Left renal pelvis (tissue), 4 donors: ENCODE measurements at regions not wholly inside any gene's neighbourhood (a gene's known extent, or its start where the extent isn't known, plus 50 kb on each side); places are given as distances from the start of the nearest gene placed in this dataset.

Source experiments
- DNase-seq, 4 donors: peaks; one replicate each; pipeline ENCODE4 v3.0.0-alpha.2; 2013; ENCODE audit warnings: low read depth in 4 of 4, low spot score in 3 of 4

- DNase-seq, result no peak
Observed at GRCh38 chr21:41037212-41037611, 130.7 kb upstream of the BACE2 start.

DNA sequence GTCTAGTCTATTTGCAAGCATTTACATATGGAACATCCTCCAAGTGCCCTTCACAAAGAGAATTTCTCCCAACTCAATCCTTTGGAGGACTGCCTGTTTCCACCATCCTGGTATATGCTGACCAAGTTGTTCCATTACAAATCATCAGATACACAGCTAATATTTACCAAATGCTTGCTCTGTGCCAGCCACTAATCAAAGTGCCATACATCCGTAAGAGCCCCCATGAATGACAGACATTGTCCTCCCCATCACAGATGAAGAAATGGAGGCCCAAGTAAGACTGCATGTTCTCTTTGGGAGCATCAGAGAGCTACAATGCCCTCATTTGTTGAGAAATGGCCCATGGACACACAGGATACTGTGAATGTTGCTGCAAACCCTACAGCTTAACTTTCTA is 130.0 kb upstream of the BACE2 start:
- DNase-seq, result no peak

- DNase-seq, result no peak
Observed at GRCh38 chr21:41043014-41043413, 124.9 kb upstream of the BACE2 start.

DNA sequence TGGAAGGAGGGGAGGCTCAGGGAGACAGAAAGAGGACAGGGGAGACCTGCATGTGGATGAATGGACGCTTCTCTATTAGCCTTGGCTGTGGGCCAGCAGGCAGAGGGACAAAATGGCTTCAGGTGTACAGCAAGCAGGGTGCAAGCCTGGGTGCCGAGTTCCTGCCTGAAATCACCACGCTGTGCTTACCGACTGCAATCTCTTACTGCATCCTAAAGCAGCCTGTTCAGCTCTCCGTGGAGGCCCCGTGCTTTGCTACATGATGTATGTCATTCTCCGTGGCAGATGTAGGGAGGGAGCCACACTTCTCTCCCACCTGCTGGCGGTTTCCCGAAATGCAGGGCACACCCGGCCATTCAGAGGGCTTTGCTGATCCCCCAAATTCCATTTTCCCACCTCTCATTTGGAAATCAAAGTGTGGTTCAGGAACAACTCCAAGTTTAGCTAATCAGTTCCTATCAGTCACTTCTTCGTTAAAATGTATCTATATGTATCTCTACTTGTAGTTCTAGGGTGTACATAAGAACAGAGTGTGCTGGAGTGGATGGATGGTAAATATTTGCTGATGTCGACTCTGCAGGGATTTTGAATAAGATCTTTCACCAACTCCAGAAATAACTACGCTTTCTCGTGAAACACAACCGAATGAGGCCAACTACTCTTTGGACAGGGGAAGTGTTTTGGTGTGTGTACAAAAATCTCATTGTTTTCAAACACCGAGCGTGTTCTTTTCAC is 122.3 kb upstream of the BACE2 start:
- DNase-seq, result no peak

GRCh38 chr21:41048145-41048544 is 119.8 kb upstream of the BACE2 start:
- no peak for DNase-seq

DNA sequence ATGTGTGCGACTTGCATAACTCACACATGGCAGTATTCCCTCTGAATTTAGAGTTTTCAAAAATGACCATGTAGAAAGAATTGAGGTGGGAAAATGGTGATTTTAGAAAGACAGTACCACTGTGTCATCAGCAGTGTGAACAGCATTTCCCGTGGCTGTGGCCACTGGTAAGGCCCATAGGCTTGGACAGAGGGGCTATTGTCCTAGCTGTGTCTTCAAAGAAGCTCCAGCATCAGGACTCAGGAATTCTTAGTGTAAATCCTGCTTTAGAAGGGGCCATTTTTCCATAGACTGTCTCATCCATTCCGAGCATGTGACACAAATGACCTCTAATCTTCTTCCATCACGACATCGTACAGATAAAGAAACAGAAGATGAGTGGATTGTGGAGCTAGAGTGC is 119.3 kb upstream of the BACE2 start:
- DNase-seq, result no peak

DNA sequence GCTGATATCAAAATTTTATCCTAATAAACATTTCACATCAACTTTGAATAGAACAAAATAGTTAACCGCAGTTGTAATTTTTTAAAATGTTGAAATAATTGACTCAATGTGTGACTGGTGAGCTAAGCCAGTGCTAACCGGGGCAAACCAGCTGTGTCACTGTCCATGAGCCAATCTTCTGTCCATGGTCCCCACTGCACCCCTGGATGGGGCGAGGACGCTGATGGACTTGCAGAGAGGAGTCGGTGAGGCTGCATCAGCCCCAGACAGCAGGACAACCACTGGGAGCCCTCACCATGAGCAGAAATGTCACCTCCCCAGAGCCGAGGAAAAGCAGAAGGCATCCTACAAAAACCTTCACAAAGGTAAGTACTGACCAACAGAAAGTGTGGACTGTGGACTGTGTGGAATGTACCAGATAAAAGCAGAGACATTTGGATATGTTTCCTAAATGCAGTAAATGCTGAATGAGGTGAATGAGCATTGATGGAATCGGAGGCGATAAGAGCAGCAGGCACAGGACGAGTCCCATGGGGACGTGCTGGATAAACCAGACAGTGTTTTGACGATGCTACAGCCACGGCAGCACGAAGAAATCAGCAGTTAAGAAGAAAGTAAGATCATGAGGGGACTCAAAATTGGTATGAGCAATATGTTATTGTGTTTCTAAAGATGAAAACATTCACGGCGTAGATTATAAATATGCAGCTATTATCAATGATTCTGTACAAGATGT is 115.0 kb upstream of the BACE2 start:
- DNase-seq, result no peak

GRCh38 chr21:41054018-41054578 is 113.9 kb upstream of the BACE2 start:
- no peak for DNase-seq

DNA sequence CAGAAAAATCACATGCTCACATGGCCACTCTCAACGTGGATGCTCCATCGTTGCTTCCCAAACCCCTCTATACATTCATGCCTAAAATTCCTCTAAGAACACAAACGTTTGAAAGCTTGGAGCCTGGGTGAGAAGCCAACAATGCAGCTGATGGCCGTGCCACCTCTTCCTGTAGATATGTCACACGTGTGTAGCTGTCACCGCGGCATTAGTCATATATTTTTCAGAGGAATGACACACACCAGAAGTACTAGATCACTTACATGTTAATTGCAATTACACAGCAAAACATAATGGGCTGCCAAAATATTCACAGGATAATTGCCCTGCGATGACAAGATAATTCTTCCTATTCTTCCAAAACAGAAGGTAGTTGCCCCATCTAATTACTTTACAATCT is 112.7 kb upstream of the BACE2 start:
- no peak for DNase-seq

DNA sequence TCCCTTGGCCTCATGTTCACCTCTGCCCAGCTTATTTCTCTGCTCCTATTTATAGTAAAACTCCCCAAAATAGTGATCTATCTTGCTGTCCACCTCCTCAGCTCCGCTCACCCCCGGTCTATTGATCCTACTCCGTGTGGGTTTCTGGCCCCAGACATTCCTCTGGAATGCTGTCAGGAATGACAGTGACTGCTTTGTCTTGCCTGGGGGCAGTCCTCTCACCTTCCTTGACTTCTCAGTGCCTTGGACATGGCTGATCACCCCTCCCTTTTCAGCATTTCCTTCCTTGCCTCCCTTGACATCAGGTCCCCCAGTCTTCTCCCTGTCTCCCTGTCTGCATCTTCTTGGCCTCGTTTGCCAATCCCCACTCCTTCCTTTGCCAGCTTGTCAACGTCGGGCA is 108.1 kb upstream of the BACE2 start:
- DNase-seq, result no peak

- no peak for DNase-seq
Observed at GRCh38 chr21:41061701-41062100, 106.3 kb upstream of the BACE2 start.

- no peak for DNase-seq
Observed at GRCh38 chr21:41064334-41064791, 103.6 kb upstream of the BACE2 start.

GRCh38 chr21:41064951-41065350 is 103.0 kb upstream of the BACE2 start:
- no peak for DNase-seq

GRCh38 chr21:41065539-41065938 is 102.4 kb upstream of the BACE2 start:
- DNase-seq, result no peak

GRCh38 chr21:41066086-41066938 is 101.6 kb upstream of the BACE2 start:
- no peak for DNase-seq

- DNase-seq, result no peak
Observed at GRCh38 chr21:41067709-41068108, 100.3 kb upstream of the BACE2 start.

DNA sequence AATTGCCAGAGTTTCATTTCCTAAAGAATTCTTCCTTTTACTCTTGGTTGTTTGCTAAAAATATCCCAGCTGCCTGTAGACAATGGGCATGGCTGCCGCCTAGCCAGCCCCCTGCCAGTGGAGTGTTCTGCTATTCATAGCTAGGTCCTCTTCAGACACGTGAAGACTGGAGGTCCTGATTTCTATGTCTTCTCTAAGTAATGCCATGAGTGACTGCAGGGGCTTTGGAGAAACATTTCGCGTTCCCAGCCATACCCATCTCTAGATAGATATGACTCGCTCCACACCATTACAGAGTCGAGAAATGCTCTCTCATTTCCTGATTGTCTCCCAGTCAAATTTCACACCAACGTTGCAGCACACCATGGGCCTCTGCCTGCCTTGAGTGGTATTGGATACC is 99.5 kb upstream of the BACE2 start:
- DNase-seq, result no peak

DNA sequence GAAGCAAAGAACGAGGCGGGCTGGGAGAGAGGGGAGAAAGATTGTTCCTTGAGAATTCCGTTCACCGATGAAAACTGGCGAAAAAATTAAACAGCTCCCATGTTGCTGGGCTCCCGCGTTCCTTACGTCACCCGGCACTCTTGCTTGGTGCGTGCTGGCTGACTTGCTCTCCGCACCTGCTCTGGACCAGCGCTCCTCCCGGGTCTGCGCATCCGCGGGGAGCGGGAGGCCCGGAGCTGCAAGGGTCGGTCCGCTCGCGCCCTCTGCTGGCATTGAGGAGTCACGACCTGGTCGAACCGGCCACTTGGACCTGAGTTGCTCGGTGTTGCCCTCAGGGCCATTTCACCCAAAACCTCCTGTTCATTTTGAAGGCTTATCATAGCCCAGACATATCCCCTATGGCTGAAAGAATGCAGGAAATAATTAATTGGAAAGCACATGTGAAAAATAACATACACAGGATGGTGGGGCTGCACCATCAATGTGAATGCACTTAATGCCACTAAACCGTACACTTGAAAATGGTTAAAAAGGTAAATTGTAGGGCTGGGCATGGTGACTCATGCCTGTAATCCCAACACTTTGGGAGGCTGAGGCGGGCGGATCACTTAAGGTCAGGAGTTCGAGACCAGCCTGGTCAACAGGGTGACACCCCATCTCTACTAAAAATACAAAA is 98.9 kb upstream of the BACE2 start:
- peak in 3 of 4 donors; percentile 26 to 47 (median 44) for DNase-seq

DNA sequence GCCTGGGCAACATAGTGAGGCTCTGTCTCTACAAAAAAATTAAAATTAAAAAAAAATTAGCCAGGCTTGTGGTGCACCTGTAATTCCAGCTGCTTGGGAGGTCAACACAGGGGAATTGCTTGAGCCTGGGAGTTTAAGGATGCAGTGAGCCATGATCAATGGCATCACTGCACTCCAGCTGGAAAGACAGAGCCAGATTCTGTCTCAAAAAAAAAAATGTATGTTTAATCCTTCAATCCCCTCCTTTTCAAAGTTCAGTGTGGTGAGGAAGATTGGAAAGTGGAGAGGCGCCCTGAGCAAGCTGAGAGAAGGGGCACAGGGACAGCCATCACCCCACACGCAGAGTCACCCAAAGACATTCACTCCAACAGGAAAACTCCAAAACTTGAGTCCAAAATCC is 97.7 kb upstream of the BACE2 start:
- no peak for DNase-seq
